ENCODE measurements at regions not wholly inside any gene's neighbourhood (a gene's known extent, or its start where the extent isn't known, plus 50 kb on each side); places are given as distances from the start of the nearest gene placed in this dataset.

DNA sequence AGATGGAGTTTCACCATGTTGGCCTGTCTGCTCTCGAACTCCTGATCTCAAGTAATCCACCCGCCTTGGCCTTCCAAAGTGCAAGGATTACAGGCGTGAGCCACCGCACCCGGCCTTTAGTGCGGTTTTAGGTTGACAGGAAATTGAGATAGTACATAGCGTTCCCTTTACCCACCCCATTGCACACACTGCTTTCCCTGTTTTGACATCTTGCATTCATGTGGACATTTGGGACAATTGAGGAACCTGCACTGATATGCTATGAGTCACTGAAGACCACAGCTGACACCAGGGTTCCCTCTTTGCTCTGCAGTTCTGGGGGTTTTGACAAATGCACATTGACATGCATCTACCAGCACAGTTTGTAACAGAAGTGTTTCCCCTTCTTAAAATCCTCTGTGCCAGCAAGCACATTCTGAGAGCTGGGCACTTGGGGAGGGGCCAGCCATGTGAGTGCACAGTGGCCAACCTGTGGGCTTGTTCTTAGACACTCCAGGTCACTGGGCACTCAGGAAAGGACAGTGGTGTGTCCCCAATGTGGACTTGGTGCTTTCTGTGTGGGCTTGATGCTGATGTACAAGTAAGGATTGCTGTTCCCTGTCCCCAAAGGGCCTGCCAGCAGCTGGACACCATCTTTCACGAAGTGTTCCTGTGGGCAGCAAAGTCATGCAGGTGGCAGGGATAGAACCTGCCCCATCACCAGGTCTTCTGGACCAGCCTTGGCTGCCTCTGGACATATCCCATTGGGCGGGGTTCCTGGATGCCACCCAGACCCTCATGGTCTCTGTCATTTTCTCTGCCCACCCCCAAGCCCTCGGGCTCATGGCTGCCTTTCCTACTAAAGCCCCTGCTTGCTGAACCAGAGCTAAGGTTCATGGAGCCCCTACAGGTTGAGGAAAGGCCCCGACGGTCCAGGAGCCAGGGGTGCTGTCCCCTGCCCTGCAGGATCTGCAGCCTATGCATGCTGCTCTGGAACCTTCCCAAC lies 579.8 kb downstream of the GLRX3 start:
- no peak overlapping the region for H3T11ph ChIP-seq (ENCODE audit: low read length)
- Mint-ChIP-seq H3K27me3 (ENCODE audit: low read depth) (peaks cover 3% of the 10 kb centered on the region; the same call in 1 of the 2 replicates), H3K4me3 (no peak overlapping the region), H3K36me3 (ENCODE audit: insufficient read depth in 1 of 3, low read depth in 3 of 3) (no peaks in the 10 kb centered on the region), H3K27ac (no peak overlapping the region), H3K9me3 (no peaks in the 10 kb centered on the region), H3K4me1 (peaks cover 2% of the 10 kb centered on the region in 2 experiments; a peak in 1 of 4 replicates)
- no peaks in the 10 kb centered on the region for H3K23me2 ChIP-seq (ENCODE audit: insufficient read length, low read depth, low read length, poor library complexity, severe bottlenecking)
- H4K5ac ChIP-seq (ENCODE audit: insufficient read length, low read depth, low read length), result no peak overlapping the region
- H3K27ac ChIP-seq (ENCODE audit: insufficient read length, low read depth, low read length), result no peak overlapping the region
- H3K4me1 ChIP-seq (ENCODE audit: insufficient read depth, low read length), result no peaks in the 10 kb centered on the region
- no peak overlapping the region for H4K91ac ChIP-seq (ENCODE audit: insufficient read length, low read depth, low read length)
- H2BK12ac ChIP-seq (ENCODE audit: insufficient read length, low read depth, low read length), result no peak overlapping the region
- no peak overlapping the region for H3K23ac ChIP-seq (ENCODE audit: insufficient read length, low read depth, low read length)
- H3K14ac ChIP-seq (ENCODE audit: insufficient read depth, low read length), result no peak overlapping the region
- H4K20me1 ChIP-seq (ENCODE audit: control insufficient read depth, insufficient read depth, insufficient read length), result no peaks in the 10 kb centered on the region
- no peak overlapping the region for H3K4ac ChIP-seq (ENCODE audit: low read depth, low read length)
- H3K79me1 ChIP-seq (ENCODE audit: insufficient read depth, low read depth, low read length, poor library complexity, severe bottlenecking), result no peaks in the 10 kb centered on the region
- H2AFZ ChIP-seq (ENCODE audit: low read length), result no peak overlapping the region
- no peak overlapping the region for H2BK5ac ChIP-seq (ENCODE audit: insufficient read length, low read length)
- WGBS (ENCODE audit: extremely low coverage, insufficient read length, low lambda C conversion rate), result no CpG with 5 or more reads among the region's 12 CpGs
- no peak overlapping the region for H3K4me2 ChIP-seq (ENCODE audit: insufficient read depth, insufficient read length, low read length)
- TF ChIP-seq, protein P1, sequence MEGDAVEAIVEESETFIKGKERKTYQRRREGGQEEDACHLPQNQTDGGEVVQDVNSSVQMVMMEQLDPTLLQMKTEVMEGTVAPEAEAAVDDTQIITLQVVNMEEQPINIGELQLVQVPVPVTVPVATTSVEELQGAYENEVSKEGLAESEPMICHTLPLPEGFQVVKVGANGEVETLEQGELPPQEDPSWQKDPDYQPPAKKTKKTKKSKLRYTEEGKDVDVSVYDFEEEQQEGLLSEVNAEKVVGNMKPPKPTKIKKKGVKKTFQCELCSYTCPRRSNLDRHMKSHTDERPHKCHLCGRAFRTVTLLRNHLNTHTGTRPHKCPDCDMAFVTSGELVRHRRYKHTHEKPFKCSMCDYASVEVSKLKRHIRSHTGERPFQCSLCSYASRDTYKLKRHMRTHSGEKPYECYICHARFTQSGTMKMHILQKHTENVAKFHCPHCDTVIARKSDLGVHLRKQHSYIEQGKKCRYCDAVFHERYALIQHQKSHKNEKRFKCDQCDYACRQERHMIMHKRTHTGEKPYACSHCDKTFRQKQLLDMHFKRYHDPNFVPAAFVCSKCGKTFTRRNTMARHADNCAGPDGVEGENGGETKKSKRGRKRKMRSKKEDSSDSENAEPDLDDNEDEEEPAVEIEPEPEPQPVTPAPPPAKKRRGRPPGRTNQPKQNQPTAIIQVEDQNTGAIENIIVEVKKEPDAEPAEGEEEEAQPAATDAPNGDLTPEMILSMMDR (conservative IDR thresholded peaks at IDR 0.05), result no peak
- no peak overlapping the region for H3K9ac ChIP-seq (ENCODE audit: extremely low read depth, insufficient read length, low read length)
- no peak overlapping the region for H4K8ac ChIP-seq (replicated peaks; ENCODE audit: insufficient read length, low read depth, low read length)
- H3K27me3 ChIP-seq (ENCODE audit: insufficient read depth, low read length), result no peaks in the 10 kb centered on the region
- DNase-seq, result no peak
- H3K18ac ChIP-seq (ENCODE audit: insufficient read length, low read depth, low read length), result no peak overlapping the region
- no peak overlapping the region for H3K56ac ChIP-seq (ENCODE audit: insufficient read length, low read depth, low read length)
- H3K9me3 ChIP-seq (ENCODE audit: control insufficient read depth, low read depth, low read length), result no peaks in the 10 kb centered on the region
- no peak overlapping the region for H2BK120ac ChIP-seq (ENCODE audit: low read depth, low read length, poor library complexity, severe bottlenecking)
- H3K79me2 ChIP-seq (ENCODE audit: insufficient read depth, low read length), result no peaks in the 10 kb centered on the region
- H2BK20ac ChIP-seq (ENCODE audit: low read depth, low read length, poor library complexity, severe bottlenecking), result no peak overlapping the region
- H2AK5ac ChIP-seq (ENCODE audit: insufficient read length, low read length), result no peak overlapping the region
- H2BK15ac ChIP-seq (ENCODE audit: low read depth, low read length), result no peak overlapping the region

Data from H9 (cell line).